WTC11 (cell line): ENCODE measurements at regions not wholly inside any gene's neighbourhood (a gene's known extent, or its start where the extent isn't known, plus 50 kb on each side); places are given as distances from the start of the nearest gene placed in this dataset.

Experiments
- ATAC-seq: fragments of 200-7000 bp; cut with Tn5 transposase; 2 replicates; pipeline ENCODE4 v1.10.0; 2021; ENCODE audit warnings: mild to moderate bottlenecking, moderate library complexity
- CTCF ChIA-PET: fragments of 300-600 bp; sonication (Branson Sonifier 250); formaldehyde crosslinking; loops from one replicate; lab custom pipeline; 2021; ENCODE audit warnings: antibody characterized with exemption; lab: Charles Lee
- POLR2A ChIA-PET: fragments of 350-600 bp; sonication (Branson Sonifier 250); formaldehyde crosslinking; loops from one replicate; lab custom pipeline; 2021; ENCODE audit warnings: antibody characterized with exemption; lab: Charles Lee
- DNase-seq: peaks from one replicate; pipeline ENCODE4 v3.0.0; 2021; ENCODE audit warnings: low spot score
- H3K27ac Mint-ChIP-seq: 2 replicates; pipeline ENCODE4 v1.8.0; 2021; ENCODE audit warnings: mixed read lengths
- H3K27me3 Mint-ChIP-seq: 2 replicates; pipeline ENCODE4 v1.8.0; 2021; ENCODE audit warnings: low read depth, mild to moderate bottlenecking, moderate library complexity, mixed read lengths
- H3K36me3 Mint-ChIP-seq: 2 replicates; pipeline ENCODE4 v1.8.0; 2021; ENCODE audit warnings: mixed read lengths
- H3K4me1 Mint-ChIP-seq: 2 replicates; pipeline ENCODE4 v1.8.0; 2022; ENCODE audit warnings: mixed read lengths
- H3K4me3 Mint-ChIP-seq: 2 replicates; pipeline ENCODE4 v1.8.0; 2021; ENCODE audit warnings: mild to moderate bottlenecking, moderate library complexity, mixed read lengths
- H3K9me3 Mint-ChIP-seq: 2 replicates; pipeline ENCODE4 v1.8.0; 2021; ENCODE audit warnings: mixed read lengths
- ATF3 ChIP-seq: sonication (generic); formaldehyde crosslinking; conservative IDR thresholded peaks from 2 replicates; pipeline ENCODE4 v1.8.1; 2022; ENCODE audit warnings: mild to moderate bottlenecking, missing genetic modification reagents
- ATF6 ChIP-seq: sonication (generic); formaldehyde crosslinking; IDR thresholded peaks from 2 replicates; pipeline ENCODE4 v1.8.1; 2023; ENCODE audit warnings: mild to moderate bottlenecking, missing genetic modification reagents
- CTCF ChIP-seq: fragments of 200-600 bp; IDR thresholded peaks from 2 replicates; pipeline ENCODE4 v1.8.0; 2022; ENCODE audit warnings: antibody characterized with exemption
- E2F5 ChIP-seq: sonication (generic); formaldehyde crosslinking; IDR thresholded peaks from 2 replicates; pipeline ENCODE4 v1.8.1; 2022; ENCODE audit warnings: mild to moderate bottlenecking, moderate library complexity, missing genetic modification reagents
- ERG ChIP-seq: fragments of 250-450 bp; sonication (Bioruptor Pico); IDR thresholded peaks from 2 replicates; pipeline ENCODE4 v1.8.0; 2021; ENCODE audit warnings: mild to moderate bottlenecking
- GRHL2 ChIP-seq: fragments of 250-450 bp; sonication (Bioruptor Pico); IDR thresholded peaks from 2 replicates; pipeline ENCODE4 v1.8.0; 2022; ENCODE audit warnings: mild to moderate bottlenecking, moderate library complexity; ENCODE audit not compliant: insufficient replicate concordance, severe bottlenecking
- NR3C1 ChIP-seq: sonication (generic); formaldehyde crosslinking; conservative IDR thresholded peaks from 2 replicates; pipeline ENCODE4 v1.8.1; 2023; ENCODE audit warnings: low read depth, mild to moderate bottlenecking, missing genetic modification reagents
- OVOL2 ChIP-seq: fragments of 250-450 bp; sonication (Bioruptor Pico); IDR thresholded peaks from 2 replicates; pipeline ENCODE4 v1.9.0; 2021; ENCODE audit warnings: mild to moderate bottlenecking, borderline replicate concordance
- ZNF121 ChIP-seq: sonication (generic); formaldehyde crosslinking; IDR thresholded peaks from 2 replicates; pipeline ENCODE4 v1.8.0; 2023; ENCODE audit warnings: missing genetic modification reagents
- ZNF317 ChIP-seq: sonication (generic); formaldehyde crosslinking; IDR thresholded peaks from 2 replicates; pipeline ENCODE4 v1.8.1; 2023; ENCODE audit warnings: low read depth, mild to moderate bottlenecking, moderate library complexity, missing genetic modification reagents, borderline replicate concordance
- ZNF396 ChIP-seq: fragments of 250-450 bp; sonication (Bioruptor Pico); IDR thresholded peaks from 2 replicates; pipeline ENCODE4 v1.8.0; 2021; ENCODE audit warnings: mild to moderate bottlenecking, moderate library complexity, borderline replicate concordance
- TF ChIP-seq, protein P1 (sequence below): sonication (generic); formaldehyde crosslinking; IDR thresholded peaks from 2 replicates; pipeline ENCODE4 v1.8.0; 2022; ENCODE audit warnings: missing genetic modification reagents
- TF ChIP-seq, protein P2 (sequence below): sonication (generic); formaldehyde crosslinking; IDR thresholded peaks from 2 replicates; pipeline ENCODE4 v1.8.0; 2022; ENCODE audit warnings: mild to moderate bottlenecking, missing genetic modification reagents
- TF ChIP-seq, protein P3 (sequence below): sonication (generic); formaldehyde crosslinking; IDR thresholded peaks from 2 replicates; pipeline ENCODE4 v1.8.0; 2022; ENCODE audit warnings: mild to moderate bottlenecking, missing genetic modification reagents

GRCh38 chr9:87029905-87030304, 82.6 kb upstream of the GAS1 start:
- H3K36me3 Mint-ChIP-seq, result peaks cover 7% of the 10 kb centered on the region; the same call in 1 of the 2 replicates
- peaks cover 9% of the 10 kb centered on the region for H3K4me1 Mint-ChIP-seq
- TF ChIP-seq ZNF121, result no peak
- no peak for TF ChIP-seq GRHL2 (CRISPR knock-in tag)
- TF ChIP-seq ATF6, result no peak
- TF ChIP-seq, protein P1, sequence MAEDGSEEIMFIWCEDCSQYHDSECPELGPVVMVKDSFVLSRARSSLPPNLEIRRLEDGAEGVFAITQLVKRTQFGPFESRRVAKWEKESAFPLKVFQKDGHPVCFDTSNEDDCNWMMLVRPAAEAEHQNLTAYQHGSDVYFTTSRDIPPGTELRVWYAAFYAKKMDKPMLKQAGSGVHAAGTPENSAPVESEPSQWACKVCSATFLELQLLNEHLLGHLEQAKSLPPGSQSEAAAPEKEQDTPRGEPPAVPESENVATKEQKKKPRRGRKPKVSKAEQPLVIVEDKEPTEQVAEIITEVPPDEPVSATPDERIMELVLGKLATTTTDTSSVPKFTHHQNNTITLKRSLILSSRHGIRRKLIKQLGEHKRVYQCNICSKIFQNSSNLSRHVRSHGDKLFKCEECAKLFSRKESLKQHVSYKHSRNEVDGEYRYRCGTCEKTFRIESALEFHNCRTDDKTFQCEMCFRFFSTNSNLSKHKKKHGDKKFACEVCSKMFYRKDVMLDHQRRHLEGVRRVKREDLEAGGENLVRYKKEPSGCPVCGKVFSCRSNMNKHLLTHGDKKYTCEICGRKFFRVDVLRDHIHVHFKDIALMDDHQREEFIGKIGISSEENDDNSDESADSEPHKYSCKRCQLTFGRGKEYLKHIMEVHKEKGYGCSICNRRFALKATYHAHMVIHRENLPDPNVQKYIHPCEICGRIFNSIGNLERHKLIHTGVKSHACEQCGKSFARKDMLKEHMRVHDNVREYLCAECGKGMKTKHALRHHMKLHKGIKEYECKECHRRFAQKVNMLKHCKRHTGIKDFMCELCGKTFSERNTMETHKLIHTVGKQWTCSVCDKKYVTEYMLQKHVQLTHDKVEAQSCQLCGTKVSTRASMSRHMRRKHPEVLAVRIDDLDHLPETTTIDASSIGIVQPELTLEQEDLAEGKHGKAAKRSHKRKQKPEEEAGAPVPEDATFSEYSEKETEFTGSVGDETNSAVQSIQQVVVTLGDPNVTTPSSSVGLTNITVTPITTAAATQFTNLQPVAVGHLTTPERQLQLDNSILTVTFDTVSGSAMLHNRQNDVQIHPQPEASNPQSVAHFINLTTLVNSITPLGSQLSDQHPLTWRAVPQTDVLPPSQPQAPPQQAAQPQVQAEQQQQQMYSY, result no peak
- TF ChIP-seq ERG (CRISPR knock-in tag), result no peak
- TF ChIP-seq, all 79 proteins: peak for 0
- H3K27me3 Mint-ChIP-seq, result no peaks in the 10 kb centered on the region; the same call in 1 of the 2 replicates
- DNase-seq (no peak), ATAC-seq (no peak)
- H3K27ac Mint-ChIP-seq, result no peak overlapping the region
- H3K9me3 Mint-ChIP-seq, result peaks cover 30% of the 10 kb centered on the region
- POLR2A ChIA-PET, result no interaction called here
- H3K4me3 Mint-ChIP-seq, result no peak overlapping the region
- CTCF ChIA-PET, result no interaction called here

GRCh38 chr9:87034841-87035240, 87.5 kb upstream of the GAS1 start:
- H3K4me3 Mint-ChIP-seq, result no peak overlapping the region
- no peak overlapping the region for H3K27ac Mint-ChIP-seq

GRCh38 chr9:87035879-87036278, 88.6 kb upstream of the GAS1 start:
- ATAC-seq, result no peak
- CTCF ChIA-PET, result no interaction called here
- no peak overlapping the region for H3K4me3 Mint-ChIP-seq
- TF ChIP-seq ATF3 (CRISPR knock-in tag) (no peak), NR3C1 (CRISPR knock-in tag) (no peak), ZNF317 (CRISPR knock-in tag) (no peak), ATF6 (no peak), E2F5 (CRISPR knock-in tag) (no peak)
- TF ChIP-seq, protein P2, sequence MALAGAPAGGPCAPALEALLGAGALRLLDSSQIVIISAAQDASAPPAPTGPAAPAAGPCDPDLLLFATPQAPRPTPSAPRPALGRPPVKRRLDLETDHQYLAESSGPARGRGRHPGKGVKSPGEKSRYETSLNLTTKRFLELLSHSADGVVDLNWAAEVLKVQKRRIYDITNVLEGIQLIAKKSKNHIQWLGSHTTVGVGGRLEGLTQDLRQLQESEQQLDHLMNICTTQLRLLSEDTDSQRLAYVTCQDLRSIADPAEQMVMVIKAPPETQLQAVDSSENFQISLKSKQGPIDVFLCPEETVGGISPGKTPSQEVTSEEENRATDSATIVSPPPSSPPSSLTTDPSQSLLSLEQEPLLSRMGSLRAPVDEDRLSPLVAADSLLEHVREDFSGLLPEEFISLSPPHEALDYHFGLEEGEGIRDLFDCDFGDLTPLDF, result no peak
- TF ChIP-seq, protein P3, sequence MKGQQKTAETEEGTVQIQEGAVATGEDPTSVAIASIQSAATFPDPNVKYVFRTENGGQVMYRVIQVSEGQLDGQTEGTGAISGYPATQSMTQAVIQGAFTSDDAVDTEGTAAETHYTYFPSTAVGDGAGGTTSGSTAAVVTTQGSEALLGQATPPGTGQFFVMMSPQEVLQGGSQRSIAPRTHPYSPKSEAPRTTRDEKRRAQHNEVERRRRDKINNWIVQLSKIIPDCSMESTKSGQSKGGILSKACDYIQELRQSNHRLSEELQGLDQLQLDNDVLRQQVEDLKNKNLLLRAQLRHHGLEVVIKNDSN (CRISPR knock-in tag), result no peak

More at GRCh38 chr9:87034841-87035240, 87.5 kb upstream of the GAS1 start:
- H3K36me3 Mint-ChIP-seq, result no peaks in the 10 kb centered on the region
- ChIA-PET CTCF (no interaction called here), POLR2A (no interaction called here)
- no peak for ATAC-seq
- TF ChIP-seq CTCF, result no peak
- TF ChIP-seq OVOL2 (CRISPR knock-in tag), result no peak
- TF ChIP-seq ZNF396 (CRISPR knock-in tag), result no peak
- TF ChIP-seq, all 79 proteins: peak for 0
- Mint-ChIP-seq H3K27me3 (no peaks in the 10 kb centered on the region; the same call in 1 of the 2 replicates), H3K4me1 (peaks cover 21% of the 10 kb centered on the region), H3K9me3 (no peaks in the 10 kb centered on the region)
- no peak for DNase-seq

More at GRCh38 chr9:87035879-87036278, 88.6 kb upstream of the GAS1 start:
- H3K27me3 Mint-ChIP-seq, result no peaks in the 10 kb centered on the region; the same call in 1 of the 2 replicates
- POLR2A ChIA-PET, result no interaction called here
- no peak overlapping the region for H3K27ac Mint-ChIP-seq
- peaks cover 32% of the 10 kb centered on the region for H3K4me1 Mint-ChIP-seq
- H3K9me3 Mint-ChIP-seq, result no peaks in the 10 kb centered on the region
- DNase-seq, result no peak
- 0 out of 2 replicates have a peak, but pooled peaks cover 3% of the 10 kb centered on the region for H3K36me3 Mint-ChIP-seq
